ENCODE measurements at regions not wholly inside any gene's neighbourhood (a gene's known extent, or its start where the extent isn't known, plus 50 kb on each side); places are given as distances from the start of the nearest gene placed in this dataset.

DNA sequence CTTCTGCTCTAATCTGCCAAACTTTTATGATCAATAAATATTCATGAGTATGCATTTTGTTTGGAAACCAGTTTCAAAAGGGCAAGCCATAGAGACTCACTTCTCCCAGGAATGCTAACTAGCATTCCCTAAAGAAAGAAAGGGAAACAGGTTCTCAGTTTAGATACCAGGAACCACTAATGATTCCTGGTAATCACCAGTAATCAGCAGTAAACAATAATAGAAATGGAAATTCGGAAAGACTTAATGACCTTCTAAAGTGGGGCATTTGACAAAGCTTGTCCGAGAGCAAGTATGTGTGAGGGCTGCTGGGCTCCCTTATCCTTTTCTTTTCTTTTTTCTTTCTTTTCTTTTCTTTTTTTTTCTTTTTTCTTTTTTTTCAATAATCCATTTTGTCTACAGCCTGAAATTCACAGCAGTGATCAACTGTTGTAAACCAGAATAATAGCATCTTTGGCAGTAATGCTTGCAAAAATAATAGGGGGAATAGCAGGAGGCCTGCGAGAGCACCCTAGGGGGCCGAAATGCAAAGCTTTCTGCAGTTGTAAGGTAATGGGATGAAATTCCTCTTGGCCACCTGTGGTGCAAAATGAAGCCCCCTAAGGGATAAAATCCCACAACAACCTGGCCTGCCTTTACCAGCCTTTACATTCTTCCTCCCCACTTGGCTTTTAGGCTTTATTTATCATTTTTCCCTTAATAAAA, 253.2 kb downstream of the ZPLD1 start:
- TF ChIP-seq, protein P1, sequence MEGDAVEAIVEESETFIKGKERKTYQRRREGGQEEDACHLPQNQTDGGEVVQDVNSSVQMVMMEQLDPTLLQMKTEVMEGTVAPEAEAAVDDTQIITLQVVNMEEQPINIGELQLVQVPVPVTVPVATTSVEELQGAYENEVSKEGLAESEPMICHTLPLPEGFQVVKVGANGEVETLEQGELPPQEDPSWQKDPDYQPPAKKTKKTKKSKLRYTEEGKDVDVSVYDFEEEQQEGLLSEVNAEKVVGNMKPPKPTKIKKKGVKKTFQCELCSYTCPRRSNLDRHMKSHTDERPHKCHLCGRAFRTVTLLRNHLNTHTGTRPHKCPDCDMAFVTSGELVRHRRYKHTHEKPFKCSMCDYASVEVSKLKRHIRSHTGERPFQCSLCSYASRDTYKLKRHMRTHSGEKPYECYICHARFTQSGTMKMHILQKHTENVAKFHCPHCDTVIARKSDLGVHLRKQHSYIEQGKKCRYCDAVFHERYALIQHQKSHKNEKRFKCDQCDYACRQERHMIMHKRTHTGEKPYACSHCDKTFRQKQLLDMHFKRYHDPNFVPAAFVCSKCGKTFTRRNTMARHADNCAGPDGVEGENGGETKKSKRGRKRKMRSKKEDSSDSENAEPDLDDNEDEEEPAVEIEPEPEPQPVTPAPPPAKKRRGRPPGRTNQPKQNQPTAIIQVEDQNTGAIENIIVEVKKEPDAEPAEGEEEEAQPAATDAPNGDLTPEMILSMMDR (IDR thresholded peaks at IDR 0.05; ENCODE audit: unreplicated experiment in 3 of 3), result no peak
- H3K4me1 Mint-ChIP-seq, result no peaks in the 10 kb centered on the region
- H3K36me3 Mint-ChIP-seq (ENCODE audit: low read depth), result peaks cover 4% of the 10 kb centered on the region
- H3K27me3 Mint-ChIP-seq (ENCODE audit: low read depth), result no peaks in the 10 kb centered on the region
- no peaks in the 10 kb centered on the region for H3K9me3 Mint-ChIP-seq
- H3K27ac Mint-ChIP-seq, result no peak overlapping the region
- H3K4me3 Mint-ChIP-seq, result no peak overlapping the region

DNA sequence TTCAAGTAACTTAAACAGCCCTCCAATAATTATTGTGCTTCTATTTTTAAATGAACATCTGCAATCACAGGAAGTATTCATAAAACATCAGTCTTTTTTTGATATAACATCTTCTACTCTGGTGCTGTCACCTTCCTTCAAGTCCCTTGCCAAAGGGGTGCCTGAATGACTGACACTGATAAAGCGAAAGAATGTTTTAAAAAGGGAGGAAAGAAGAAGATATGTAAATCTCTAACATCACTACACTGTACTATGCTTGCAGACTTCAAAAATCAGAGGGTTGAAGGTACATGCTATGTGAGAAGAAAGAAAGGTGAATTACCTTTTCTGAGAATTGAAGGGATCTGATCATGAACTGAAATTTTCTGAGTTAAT, 253.7 kb downstream of the ZPLD1 start:
- TF ChIP-seq, protein P1 (IDR thresholded peaks at IDR 0.05; ENCODE audit: unreplicated experiment in 3 of 3), result no peak
- H3K36me3 Mint-ChIP-seq (ENCODE audit: low read depth), result peaks cover 4% of the 10 kb centered on the region
- no peak overlapping the region for H3K4me3 Mint-ChIP-seq
- no peak overlapping the region for H3K27ac Mint-ChIP-seq
- no peaks in the 10 kb centered on the region for H3K9me3 Mint-ChIP-seq
- H3K4me1 Mint-ChIP-seq, result no peaks in the 10 kb centered on the region
- H3K27me3 Mint-ChIP-seq (ENCODE audit: low read depth), result no peaks in the 10 kb centered on the region

DNA sequence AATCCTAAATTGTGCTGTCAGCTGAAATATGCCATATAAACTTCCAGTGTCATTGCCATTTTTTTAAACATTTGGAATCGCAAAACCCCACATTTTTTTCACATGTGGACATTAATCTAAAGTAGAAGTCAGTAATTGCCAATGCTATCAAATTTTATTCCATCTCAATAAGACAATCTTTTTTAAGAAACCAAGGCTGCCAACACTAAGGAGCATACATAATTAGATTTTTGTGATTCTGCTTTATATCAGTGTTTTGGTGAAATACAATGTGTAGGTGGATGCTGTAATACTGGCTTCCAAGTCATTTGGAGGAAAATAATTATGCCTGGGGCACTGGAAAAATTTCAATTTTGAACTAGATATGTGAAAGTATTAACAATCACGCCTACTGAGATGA, 256.7 kb downstream of the ZPLD1 start:
- Mint-ChIP-seq H3K36me3 (ENCODE audit: low read depth) (no peaks in the 10 kb centered on the region), H3K9me3 (no peaks in the 10 kb centered on the region), H3K27me3 (ENCODE audit: low read depth) (no peaks in the 10 kb centered on the region), H3K4me1 (no peaks in the 10 kb centered on the region), H3K27ac (no peak overlapping the region), H3K4me3 (no peak overlapping the region)
- TF ChIP-seq, protein P1 (IDR thresholded peaks at IDR 0.05; ENCODE audit: unreplicated experiment in 3 of 3), result no peak

DNA sequence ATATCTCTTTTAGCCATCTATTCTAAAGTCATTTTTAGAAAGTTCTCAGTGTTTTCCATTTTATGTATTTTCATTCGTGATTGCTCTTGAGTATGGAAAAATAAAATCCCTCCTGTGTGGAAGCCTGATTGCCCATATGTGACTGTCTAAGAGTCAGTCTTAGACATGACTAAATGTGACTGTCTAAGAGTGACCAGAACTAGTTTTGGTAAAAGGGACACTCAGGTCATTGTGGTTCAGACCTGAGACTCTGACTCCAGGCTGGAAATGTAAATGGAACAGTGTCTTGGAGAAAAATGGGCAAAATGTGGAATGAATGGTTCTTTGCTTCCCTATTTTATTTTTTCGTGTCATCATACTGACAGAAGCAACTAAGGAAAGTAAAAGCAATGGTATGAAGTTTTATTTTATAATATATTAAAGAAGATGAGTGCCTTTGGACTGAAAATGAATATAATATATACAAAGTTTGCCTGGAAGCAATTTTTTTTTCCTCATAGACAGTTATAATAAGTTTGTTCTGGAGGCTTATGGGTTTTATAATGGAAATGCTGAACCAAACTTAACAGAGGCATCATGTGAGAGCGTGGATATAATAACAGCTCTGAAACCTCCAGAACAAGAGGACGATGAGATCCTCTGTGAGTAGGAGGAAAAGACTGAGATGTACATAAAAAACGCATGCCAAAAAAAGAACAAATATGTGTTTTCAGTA, 264.4 kb downstream of the ZPLD1 start:
- H3K27ac Mint-ChIP-seq, result no peak overlapping the region
- H3K9me3 Mint-ChIP-seq, result no peaks in the 10 kb centered on the region
- no peaks in the 10 kb centered on the region for H3K36me3 Mint-ChIP-seq (ENCODE audit: low read depth)
- H3K4me1 Mint-ChIP-seq, result no peaks in the 10 kb centered on the region
- no peak overlapping the region for H3K4me3 Mint-ChIP-seq
- H3K27me3 Mint-ChIP-seq (ENCODE audit: low read depth), result peaks cover 6% of the 10 kb centered on the region
- TF ChIP-seq, protein P1 (IDR thresholded peaks at IDR 0.05; ENCODE audit: unreplicated experiment in 3 of 3), result no peak

DNA sequence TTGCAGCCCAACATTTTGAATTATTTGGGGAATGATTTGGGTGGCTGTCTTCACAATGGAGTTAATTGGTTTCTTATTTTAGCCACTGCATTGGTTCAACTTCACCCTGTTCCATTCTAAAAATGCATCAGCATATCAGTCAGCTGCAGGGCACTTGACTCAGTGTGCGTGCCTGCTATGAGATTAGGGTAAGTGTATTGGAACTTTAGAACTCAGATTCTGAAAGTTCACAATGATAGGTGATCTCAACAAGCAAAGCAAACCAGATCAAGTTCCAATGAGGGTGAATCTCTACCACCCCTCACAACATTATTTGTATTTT, 265.0 kb downstream of the ZPLD1 start:
- no peaks in the 10 kb centered on the region for H3K9me3 Mint-ChIP-seq
- H3K27me3 Mint-ChIP-seq (ENCODE audit: low read depth), result peaks cover 6% of the 10 kb centered on the region
- TF ChIP-seq, protein P1 (IDR thresholded peaks at IDR 0.05; ENCODE audit: unreplicated experiment in 3 of 3), result no peak
- H3K27ac Mint-ChIP-seq, result no peak overlapping the region
- H3K4me1 Mint-ChIP-seq, result no peaks in the 10 kb centered on the region
- H3K36me3 Mint-ChIP-seq (ENCODE audit: low read depth), result no peaks in the 10 kb centered on the region
- no peak overlapping the region for H3K4me3 Mint-ChIP-seq

DNA sequence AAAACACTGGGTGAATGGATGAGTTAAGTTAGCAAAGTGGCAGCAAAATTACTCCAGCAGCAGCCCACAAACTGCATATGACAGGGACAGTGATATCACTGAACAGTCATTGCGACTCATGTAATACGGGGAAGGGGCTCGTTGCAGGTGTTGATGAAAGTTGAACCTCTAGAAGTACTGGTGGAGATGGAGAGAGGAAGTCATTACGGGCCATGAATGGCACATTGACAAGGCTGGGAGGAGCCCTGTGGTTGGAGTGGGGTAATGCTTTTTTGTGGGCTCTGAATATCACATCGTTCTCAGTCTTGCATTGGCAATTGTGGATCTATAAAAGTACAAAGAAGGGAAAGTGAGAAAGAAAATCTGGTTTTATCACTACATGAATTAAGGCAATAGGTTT, 278.1 kb downstream of the ZPLD1 start:
- H3K4me3 Mint-ChIP-seq, result no peak overlapping the region
- H3K9me3 Mint-ChIP-seq, result no peaks in the 10 kb centered on the region
- no peaks in the 10 kb centered on the region for H3K36me3 Mint-ChIP-seq (ENCODE audit: low read depth)
- peaks cover 8% of the 10 kb centered on the region for H3K27me3 Mint-ChIP-seq (ENCODE audit: low read depth)
- H3K4me1 Mint-ChIP-seq, result peaks cover 6% of the 10 kb centered on the region
- no peak overlapping the region for H3K27ac Mint-ChIP-seq
- TF ChIP-seq, protein P1 (IDR thresholded peaks at IDR 0.05; ENCODE audit: unreplicated experiment in 3 of 3), result no peak
